GM12878 (cell line): ENCODE measurements at regions not wholly inside any gene's neighbourhood (a gene's known extent, or its start where the extent isn't known, plus 50 kb on each side); places are given as distances from the start of the nearest gene placed in this dataset.

ENCODE experiments used
- ATAC-seq: fragments of 200-7000 bp; cut with Tn5 transposase; 3 replicates; pipeline ENCODE4 v1.9.1; 2020; ENCODE audit warnings: mild to moderate bottlenecking, moderate library complexity
- BruUV-seq: library from RNA; stranded (reverse); fragments of 400-500 nt; replicated peaks from 2 replicates; lab custom pipeline; 2021; lab: Mats Ljungman, UMichigan
- CTCF ChIA-PET: fragments of 300-600 bp; sonication (Branson Sonifier 250); formaldehyde crosslinking; extraction: SDS; loops from one replicate; lab custom pipeline; 2021; ENCODE audit warnings: inconsistent platforms; lab: Yijun Ruan, JAX
- POLR2A ChIA-PET: fragments of 350-600 bp; formaldehyde crosslinking; extraction: SDS; loops from one replicate; lab custom pipeline; 2021; ENCODE audit warnings: inconsistent platforms; lab: Charles Lee
- RAD21 ChIA-PET: fragments of 300-600 bp; sonication (Branson Sonifier 250); formaldehyde crosslinking; loops from one replicate; lab custom pipeline; 2023; ENCODE audit warnings: antibody characterized with exemption; ENCODE audit not compliant: unreplicated experiment; lab: Charles Lee
- SMC1A ChIA-PET: fragments of 300-600 bp; sonication (Branson Sonifier 250); formaldehyde crosslinking; loops from one replicate; lab custom pipeline; 2023; ENCODE audit not compliant: unreplicated experiment, uncharacterized antibody; lab: Charles Lee
- DNase-seq: peaks from one replicate; pipeline ENCODE4 v3.0.0-alpha.2; 2011; ENCODE audit warnings: low read depth, low spot score
- FAIRE-seq: peaks from 3 replicates; lab custom pipeline; 2011; peaks lifted over from hg19 to GRCh38; lab: Jason Lieb, UNC
- H2AFZ ChIP-seq: 2 replicates; pipeline ENCODE4 v1.6.0; 2011; ENCODE audit warnings: low read depth, low read length, control low read depth; ENCODE audit not compliant: control insufficient read depth
- H3K27ac ChIP-seq: 2 replicates; pipeline ENCODE4 v1.5.1; 2011; ENCODE audit warnings: control low read depth; ENCODE audit not compliant: control insufficient read depth, insufficient read depth
- H3K27me3 ChIP-seq, 2 experiments: replicated peaks in 1 of 2; 2 replicates each; pipeline versions ENCODE4 v1.6.0 to v1.6.1; 2011; ENCODE audit warnings: low read length in 1 of 2; ENCODE audit not compliant: control insufficient read depth in 2 of 2, insufficient read depth in 2 of 2
- H3K36me3 ChIP-seq, 2 experiments: 2 replicates each; pipeline ENCODE4 v1.5.1; 2011; ENCODE audit warnings: low read length in 1 of 2; ENCODE audit not compliant: control insufficient read depth in 2 of 2, insufficient read depth in 2 of 2
- H3K4me1 ChIP-seq: 2 replicates; pipeline ENCODE4 v1.6.1; 2011; ENCODE audit warnings: mild to moderate bottlenecking, low read length, moderate library complexity, mixed read lengths; ENCODE audit not compliant: control insufficient read depth, insufficient read depth
- H3K4me2 ChIP-seq: 2 replicates; pipeline ENCODE4 v1.6.0; 2011; ENCODE audit warnings: control low read depth; ENCODE audit not compliant: control insufficient read depth, insufficient read depth
- H3K4me3 ChIP-seq: fragments of 200-600 bp; sonication (generic); 2 replicates; pipeline ENCODE4 v1.5.1; 2016
- H3K79me2 ChIP-seq: 2 replicates; pipeline ENCODE4 v1.6.0; 2011; ENCODE audit warnings: low read length; ENCODE audit not compliant: control insufficient read depth, insufficient read depth
- H3K9ac ChIP-seq: 2 replicates; pipeline ENCODE4 v1.8.0; 2011; ENCODE audit warnings: low read length, control low read depth, mixed read lengths; ENCODE audit not compliant: control insufficient read depth, insufficient read depth
- H3K9me3 ChIP-seq: replicated peaks from 3 replicates; pipeline ENCODE4 v1.5.1; 2011; ENCODE audit warnings: mild to moderate bottlenecking, low read length; ENCODE audit not compliant: control insufficient read depth, insufficient read depth
- H4K20me1 ChIP-seq: 2 replicates; pipeline ENCODE4 v1.6.0; 2011; ENCODE audit not compliant: control insufficient read depth, insufficient read depth
- CBX3 ChIP-seq: fragments of 200-600 bp; sonication (generic); IDR thresholded peaks from 2 replicates; pipeline ENCODE4 v1.6.1; 2016; ENCODE audit warnings: low read depth, borderline replicate concordance
- CEBPB ChIP-seq, 2 experiments: fragments of 150-350 bp in 1 of 2; IDR thresholded peaks; 2 replicates each; pipeline ENCODE4 v1.6.1; 2012 to 2014; ENCODE audit warnings: low read depth in 2 of 2, low read length in 2 of 2, borderline replicate concordance in 1 of 2, inconsistent platforms in 1 of 2
- HDAC6 ChIP-seq: fragments of 200-600 bp; sonication (generic); IDR thresholded peaks from one replicate; pipeline ENCODE4 v1.8.0; 2017; ENCODE audit warnings: antibody characterized with exemption; ENCODE audit not compliant: unreplicated experiment
- IRF4 ChIP-seq: IDR thresholded peaks from 2 replicates; pipeline ENCODE4 v1.6.1; 2011; ENCODE audit warnings: low read depth, low read length
- MTA3 ChIP-seq: IDR thresholded peaks from 2 replicates; pipeline ENCODE4 v1.6.1; 2012; ENCODE audit warnings: low read length, inconsistent platforms, borderline replicate concordance
- NFXL1 ChIP-seq: fragments of 450-650 bp; IDR thresholded peaks from 2 replicates; pipeline ENCODE4 v1.6.1; 2017; ENCODE audit warnings: antibody characterized with exemption, mild to moderate bottlenecking, borderline replicate concordance
- POLR2A ChIP-seq: IDR thresholded peaks from 2 replicates; pipeline ENCODE4 v1.6.1; 2011; ENCODE audit warnings: low read depth, mild to moderate bottlenecking, low read length
- TAF1 ChIP-seq: IDR thresholded peaks from 2 replicates; pipeline ENCODE4 v1.6.1; 2011; ENCODE audit warnings: mild to moderate bottlenecking, low read depth, low read length, borderline replicate concordance
- TCF12 ChIP-seq: IDR thresholded peaks from 2 replicates; pipeline ENCODE4 v1.6.1; 2011; ENCODE audit warnings: low read depth, mild to moderate bottlenecking, low read length
- ZNF622 ChIP-seq: fragments of 450-650 bp; IDR thresholded peaks from 2 replicates; pipeline ENCODE4 v1.6.1; 2017; ENCODE audit warnings: mild to moderate bottlenecking, inconsistent platforms
- WGBS: methylation state at CpG from one replicate; pipeline ENCODE4 v1.1.6; 2016; ENCODE audit warnings: low lambda C conversion rate; ENCODE audit not compliant: insufficient replicate concordance, insufficient coverage; ENCODE audit errors: missing lambda C conversion rate; 5-methylcytosine and 5-hydroxymethylcytosine counted together
- in situ Hi-C: fragments of 300-500 bp; cut with MboI; formaldehyde crosslinking; loops from 9 replicates; pipeline ENCODE4 v1.14.3; 2018; ENCODE audit warnings: mixed read lengths
- intact Hi-C: fragments of 100-400 bp; cut with micrococcal nuclease; formaldehyde crosslinking; loops from one replicate; pipeline ENCODE4 v1.14.2; 2022; ENCODE audit not compliant: unreplicated experiment
- TF ChIP-seq, protein P1 (sequence below): fragments of 450-650 bp; IDR thresholded peaks from 2 replicates; pipeline ENCODE4 v1.6.1; 2017; ENCODE audit warnings: mild to moderate bottlenecking

DNA sequence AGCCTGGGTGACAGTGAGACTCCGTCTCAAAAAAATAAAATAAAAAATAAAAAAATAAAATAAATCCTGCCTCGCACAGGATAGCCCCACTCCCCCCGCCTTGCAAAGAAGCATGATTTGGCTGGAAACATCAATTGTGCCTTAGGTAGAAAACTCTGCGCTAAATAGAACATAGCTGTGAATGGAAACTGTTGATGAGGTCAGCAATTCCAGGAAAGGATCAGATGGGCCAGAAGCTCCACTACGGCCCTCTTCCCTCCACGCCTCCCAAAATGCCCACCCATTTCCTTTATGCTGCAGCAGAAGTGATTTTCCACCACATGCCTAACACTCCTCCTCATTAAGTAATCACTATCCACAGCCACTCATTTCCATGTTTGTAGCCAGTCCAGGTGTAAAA lies 473.4 kb downstream of the XYLT1 start:
- intact Hi-C loops: no loop called here
- no peak overlapping the region for H3K9ac ChIP-seq
- peaks cover 8% of the 10 kb centered on the region; the same call in 1 of the 2 replicates for H3K4me1 ChIP-seq
- RAD21 ChIA-PET: interaction anchor here (1.1 kb wide), 1 partner anchor 9 kb away, joined by 5 read pairs; no protein-coding TSS in a partner anchor
- WGBS: 82% methylated on average over 6 of the region's 6 CpGs
- H3K9me3 ChIP-seq: no peaks in the 10 kb centered on the region; the same call in 2 of the 3 replicates
- in situ Hi-C loops: no loop called here
- H3K27ac ChIP-seq: no peak overlapping the region
- no peaks in the 10 kb centered on the region for H3K27me3 ChIP-seq
- no peak for ATAC-seq
- no peak for TF ChIP-seq MTA3
- TF ChIP-seq POLR2A: no peak
- no peak for TF ChIP-seq CEBPB (IDR thresholded peaks at IDR 0.05; ENCODE audit: borderline replicate concordance in 1 of 2, low read depth in 2 of 2, low read length in 2 of 2)
- no peak for TF ChIP-seq HDAC6
- no peak for TF ChIP-seq TAF1
- TF ChIP-seq NFXL1: no peak
- no peak for TF ChIP-seq IRF4
- TF ChIP-seq, protein P1, sequence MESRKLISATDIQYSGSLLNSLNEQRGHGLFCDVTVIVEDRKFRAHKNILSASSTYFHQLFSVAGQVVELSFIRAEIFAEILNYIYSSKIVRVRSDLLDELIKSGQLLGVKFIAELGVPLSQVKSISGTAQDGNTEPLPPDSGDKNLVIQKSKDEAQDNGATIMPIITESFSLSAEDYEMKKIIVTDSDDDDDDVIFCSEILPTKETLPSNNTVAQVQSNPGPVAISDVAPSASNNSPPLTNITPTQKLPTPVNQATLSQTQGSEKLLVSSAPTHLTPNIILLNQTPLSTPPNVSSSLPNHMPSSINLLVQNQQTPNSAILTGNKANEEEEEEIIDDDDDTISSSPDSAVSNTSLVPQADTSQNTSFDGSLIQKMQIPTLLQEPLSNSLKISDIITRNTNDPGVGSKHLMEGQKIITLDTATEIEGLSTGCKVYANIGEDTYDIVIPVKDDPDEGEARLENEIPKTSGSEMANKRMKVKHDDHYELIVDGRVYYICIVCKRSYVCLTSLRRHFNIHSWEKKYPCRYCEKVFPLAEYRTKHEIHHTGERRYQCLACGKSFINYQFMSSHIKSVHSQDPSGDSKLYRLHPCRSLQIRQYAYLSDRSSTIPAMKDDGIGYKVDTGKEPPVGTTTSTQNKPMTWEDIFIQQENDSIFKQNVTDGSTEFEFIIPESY: no peak
- no peak for TF ChIP-seq CBX3
- TF ChIP-seq TCF12: no peak
- no peak for TF ChIP-seq ZNF622
- no peak for FAIRE-seq
- DNase-seq: no peak
- H4K20me1 ChIP-seq: no peaks in the 10 kb centered on the region; the same call in 1 of the 2 replicates
- BruUV-seq: no TSS peak
- no peaks in the 10 kb centered on the region for H3K36me3 ChIP-seq
- SMC1A ChIA-PET: interaction anchor here (1.0 to 1.6 kb wide), 2 partner anchors 9 to 13 kb away, joined by 3 to 6 read pairs; no protein-coding TSS in a partner anchor
- no peak overlapping the region for H3K4me3 ChIP-seq
- CTCF ChIA-PET: interaction anchor here (0.9 kb wide), 1 partner anchor 158 kb away, joined by 5 read pairs; no protein-coding TSS in a partner anchor
- no peak overlapping the region for H2AFZ ChIP-seq
- no peak overlapping the region for H3K4me2 ChIP-seq
- H3K79me2 ChIP-seq: no peaks in the 10 kb centered on the region
- POLR2A ChIA-PET: no interaction called here
